GM23248 (cell line): ENCODE measurements at regions not wholly inside any gene's neighbourhood (a gene's known extent, or its start where the extent isn't known, plus 50 kb on each side); places are given as distances from the start of the nearest gene placed in this dataset.

Experiments
- EZH2 ChIP-seq: fragments of 200-600 bp; sonication (generic); IDR thresholded peaks from 2 replicates; pipeline ENCODE4 v1.6.1; 2018; ENCODE audit warnings: antibody characterized with exemption, mild to moderate bottlenecking; ENCODE audit not compliant: insufficient read depth, poor library complexity, severe bottlenecking
- EZH2phosphoT487 ChIP-seq: fragments of 200-600 bp; sonication (generic); IDR thresholded peaks from 2 replicates; pipeline ENCODE4 v1.6.1; 2018; ENCODE audit warnings: antibody characterized with exemption, moderate library complexity, mild to moderate bottlenecking, low read depth; ENCODE audit not compliant: insufficient read depth

DNA sequence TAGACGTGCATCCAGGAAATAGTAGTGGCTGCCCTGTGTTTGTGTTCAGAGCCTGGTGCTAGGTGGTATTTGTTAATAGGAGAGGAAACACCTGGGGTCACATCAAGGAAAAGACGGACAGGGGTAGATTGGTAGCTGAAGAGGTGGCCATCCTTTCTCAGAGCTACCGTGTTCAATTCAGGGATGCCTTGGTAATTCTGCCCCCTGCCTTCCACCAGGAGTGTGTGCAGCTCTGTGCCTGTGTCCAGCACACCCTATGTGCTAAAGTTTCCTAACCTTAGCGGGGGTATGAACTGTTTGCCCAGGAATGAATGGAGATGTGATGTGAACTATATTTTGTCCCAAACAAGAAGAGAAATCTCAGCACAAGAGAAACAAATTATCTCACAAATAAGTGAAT, 174.1 kb upstream of the MPHOSPH6 start:
- TF ChIP-seq EZH2 (no peak), EZH2phosphoT487 (no peak)
